Lung (tissue), 11 donors: ENCODE measurements at regions not wholly inside any gene's neighbourhood (a gene's known extent, or its start where the extent isn't known, plus 50 kb on each side); places are given as distances from the start of the nearest gene placed in this dataset.

ENCODE experiments used
- ATAC-seq: fragments of 200-7000 bp; cut with Tn5 transposase; one replicate; pipeline ENCODE4 v1.9.1; 2020; ENCODE audit warnings: moderate number of reproducible peaks; ENCODE audit not compliant: insufficient read depth, low FRiP score
- DNase-seq, 3 donors: peaks; one replicate each; pipeline ENCODE4 v3.0.0-alpha.2; 2013 to 2017
- H3K27ac ChIP-seq, 2 donors: one replicate each; pipeline ENCODE4 v1.5.1; 2013; ENCODE audit warnings: mild to moderate bottlenecking in 2 of 2, moderate library complexity in 2 of 2, control low read depth in 1 of 2, inconsistent platforms in 1 of 2, low read depth in 1 of 2, low read length in 1 of 2
- H3K27me3 ChIP-seq, 3 donors: one replicate each; pipeline ENCODE4 v1.5.1; 2013; ENCODE audit warnings: low read length in 2 of 3; ENCODE audit not compliant: control insufficient read depth in 3 of 3, insufficient read depth in 3 of 3
- H3K36me3 ChIP-seq, 4 donors: one replicate each; pipeline ENCODE4 v1.5.1; 2013; ENCODE audit warnings: low read length in 4 of 4, mild to moderate bottlenecking in 1 of 4, moderate library complexity in 1 of 4; ENCODE audit not compliant: control insufficient read depth in 4 of 4, insufficient read depth in 4 of 4
- H3K4me1 ChIP-seq, 5 donors: one replicate each; pipeline ENCODE4 v1.5.1; 2013; ENCODE audit warnings: low read length in 5 of 5, mild to moderate bottlenecking in 2 of 5, moderate library complexity in 1 of 5; ENCODE audit not compliant: control insufficient read depth in 5 of 5, insufficient read depth in 5 of 5
- H3K4me3 ChIP-seq: one replicate; pipeline ENCODE4 v1.5.1; 2013; ENCODE audit warnings: mild to moderate bottlenecking, control low read depth, moderate library complexity
- H3K9ac ChIP-seq, 2 donors: one replicate each; pipeline ENCODE4 v1.5.1; 2013; ENCODE audit warnings: low read length in 2 of 2, control low read depth in 1 of 2; ENCODE audit not compliant: insufficient read depth in 1 of 2
- H3K9me3 ChIP-seq, 4 donors: one replicate each; pipeline ENCODE4 v1.5.1; 2013; ENCODE audit warnings: low read length in 3 of 4, mild to moderate bottlenecking in 1 of 4, moderate library complexity in 1 of 4; ENCODE audit not compliant: control insufficient read depth in 4 of 4, insufficient read depth in 3 of 4
- CTCF ChIP-seq: IDR thresholded peaks from 2 replicates; pipeline ENCODE4 v1.5.1; 2012; ENCODE audit warnings: mild to moderate bottlenecking; ENCODE audit errors: control extremely low read depth, extremely low read depth
- WGBS, 2 donors: extraction: QIAGEN DNeasy Blood & Tissue Kit; methylation state at CpG; one replicate each; pipeline ENCODE4 v1.1.7; 2013; 5-methylcytosine and 5-hydroxymethylcytosine counted together
- donor health status: control.
- donor health status: control.
- donor health status: Bipolar disorder and iron deficiency.
- donor health status: healthy.
- donor health status: DM: yes; HTN: yes; CAD: no.

GRCh38 chrX:40411340-40412111 lies 169.2 kb upstream of the ATP6AP2 start:
- no peak for TF ChIP-seq CTCF

GRCh38 chrX:40410859-40411258 lies 169.9 kb upstream of the ATP6AP2 start:
- DNase-seq = no peak
- Histone ChIP-seq H3K27me3 (peaks cover 0 to 5% (median 5%) of the 10 kb centered on the region in 3 donors), H3K9me3 (peaks cover 0 to 8% (median 1%) of the 10 kb centered on the region in 4 donors)

More at GRCh38 chrX:40411340-40412111, 169.2 kb upstream of the ATP6AP2 start:
- H3K9ac ChIP-seq = no peak overlapping the region
- DNase-seq (no peak), ATAC-seq (no peak)
- 60 to 83% methylated on average over 8 of the region's 8 CpGs for WGBS, 2 donors
- no peak overlapping the region for H3K4me3 ChIP-seq
- H3K36me3 ChIP-seq = no peaks in the 10 kb centered on the region
- no peaks in the 10 kb centered on the region for H3K4me1 ChIP-seq
- peaks cover 0 to 7% (median 1%) of the 10 kb centered on the region in 4 donors for H3K9me3 ChIP-seq
- H3K27ac ChIP-seq = no peak overlapping the region
- H3K27me3 ChIP-seq = peaks cover 0 to 5% (median 3%) of the 10 kb centered on the region in 3 donors

GRCh38 chrX:40406330-40406859 lies 174.4 kb upstream of the ATP6AP2 start:
- no peak for TF ChIP-seq CTCF

More at GRCh38 chrX:40410859-40411258, 169.9 kb upstream of the ATP6AP2 start:
- TF ChIP-seq CTCF = no peak
- ATAC-seq = no peak
- Histone ChIP-seq H3K27ac (no peak overlapping the region), H3K4me1 (no peaks in the 10 kb centered on the region), H3K4me3 (no peak overlapping the region), H3K9ac (no peak overlapping the region), H3K36me3 (no peaks in the 10 kb centered on the region)
- WGBS, 2 donors = 92 to 100% methylated on average over 2 of the region's 2 CpGs

More at GRCh38 chrX:40406330-40406859, 174.4 kb upstream of the ATP6AP2 start:
- Histone ChIP-seq H3K9me3 (peaks cover 0 to 8% (median 1%) of the 10 kb centered on the region in 4 donors), H3K27ac (no peak overlapping the region), H3K4me1 (no peaks in the 10 kb centered on the region), H3K9ac (no peak overlapping the region), H3K27me3 (peaks cover 0 to 13% (median 9%) of the 10 kb centered on the region in 3 donors), H3K36me3 (no peaks in the 10 kb centered on the region), H3K4me3 (no peak overlapping the region)
- DNase-seq (no peak), ATAC-seq (no peak)
- 38 to 43% methylated on average over 4 of the region's 4 CpGs for WGBS, 2 donors
